NCI-H526 treated with DMSO at 0.1 percent for 48 hours (cell line): ENCODE measurements at regions not wholly inside any gene's neighbourhood (a gene's known extent, or its start where the extent isn't known, plus 50 kb on each side); places are given as distances from the start of the nearest gene placed in this dataset.
"Not testable (repeated sequence)": the region's sequence is repeated elsewhere in the genome, so short reads cannot be mapped to it uniquely, and the experiment has no call there.

ENCODE experiments used
- DNase-seq: peaks from one replicate; lab custom pipeline; 2025; lab: John Stamatoyannopoulos, UW

DNA sequence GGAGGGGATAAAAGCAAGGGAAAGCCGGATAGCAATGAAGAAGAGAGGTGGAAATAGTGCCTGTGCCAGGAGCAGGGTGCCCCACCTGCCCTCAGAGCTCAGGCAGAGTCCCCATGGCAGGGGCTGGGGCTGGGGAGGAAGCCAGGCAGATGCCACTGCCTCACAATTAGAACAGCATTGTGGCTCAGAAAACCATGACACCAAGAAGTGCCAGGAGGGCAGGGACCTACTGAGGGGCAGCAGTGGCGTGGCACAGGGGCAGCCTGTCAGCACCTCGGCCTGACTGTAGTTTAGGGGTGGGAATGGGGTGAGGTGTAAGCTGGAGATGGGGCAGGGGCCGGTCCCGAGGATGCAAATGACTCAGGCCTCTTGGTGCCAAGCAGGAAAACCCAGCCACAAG lies 532.1 kb upstream of the B3GAT1 start:
- DNase-seq = no peak

DNA sequence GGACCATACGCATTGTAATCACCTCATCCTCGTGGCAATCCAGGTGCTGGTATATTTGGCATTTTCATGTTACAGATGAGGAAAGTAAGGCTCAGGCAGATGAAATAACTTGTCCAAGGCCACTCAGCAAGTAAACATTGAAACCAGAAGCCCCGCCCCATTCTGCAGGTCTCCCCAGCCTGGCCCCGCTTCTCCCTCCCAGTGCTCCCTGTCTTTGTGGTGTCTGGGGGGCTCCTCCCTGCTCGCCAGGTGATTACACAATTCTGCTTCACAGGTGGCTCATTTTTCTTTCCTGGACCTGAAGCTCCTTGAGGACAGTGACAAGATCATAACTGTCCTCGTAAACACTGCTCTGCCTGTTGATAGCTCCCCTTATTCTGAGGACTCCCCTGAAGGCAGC lies 531.5 kb upstream of the B3GAT1 start:
- DNase-seq = no peak

DNA sequence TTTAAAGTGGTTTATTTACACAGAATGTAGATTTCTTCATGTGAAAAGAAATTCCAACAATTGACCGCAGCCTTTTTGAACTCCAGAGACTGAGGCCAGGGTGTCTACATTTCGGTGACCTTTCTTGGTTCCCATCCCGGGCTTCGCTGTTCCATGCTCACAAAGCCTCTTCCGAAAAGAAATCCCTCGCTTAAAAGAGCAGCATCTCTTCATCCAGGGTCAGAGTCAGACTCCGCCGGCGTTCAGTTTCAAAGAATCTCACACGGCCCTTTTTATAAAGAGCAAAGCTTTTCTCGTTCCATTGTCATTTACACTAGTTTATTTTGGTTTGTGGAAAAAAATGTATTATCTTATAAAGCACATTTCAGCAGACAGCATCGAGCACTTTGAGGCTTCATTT lies 530.6 kb upstream of the B3GAT1 start:
- DNase-seq = no peak

DNA sequence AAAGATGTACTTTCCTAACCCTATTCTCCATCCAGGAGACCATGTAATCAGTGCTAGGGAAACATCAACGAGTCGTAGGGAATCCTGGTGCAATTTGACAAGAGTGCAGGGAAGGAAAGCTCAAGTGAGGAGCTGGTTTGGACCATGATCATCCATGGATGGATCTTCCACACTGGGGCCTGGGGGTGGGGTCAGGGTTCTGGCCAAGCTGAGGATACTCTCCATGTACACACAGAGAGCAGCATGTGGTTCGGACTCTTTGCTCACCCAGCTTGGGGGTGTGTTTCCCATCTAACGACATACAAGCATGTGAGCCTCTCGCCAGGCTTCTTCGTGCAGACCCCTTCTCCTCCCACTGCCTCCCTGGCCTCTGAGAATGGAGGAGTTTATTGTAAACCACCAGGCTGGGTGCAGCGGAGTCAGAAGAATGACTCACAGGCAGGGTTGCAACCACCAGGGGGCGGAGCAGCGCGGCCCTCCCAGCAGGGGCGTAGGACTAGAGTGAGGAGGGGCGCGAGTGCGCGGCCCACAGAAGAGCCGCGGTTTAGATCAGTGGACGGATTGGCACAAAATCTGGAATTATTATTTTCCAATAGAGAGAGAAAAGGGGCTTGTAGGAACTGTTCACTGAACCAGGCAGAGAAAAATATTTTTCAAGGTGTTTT lies 530.0 kb upstream of the B3GAT1 start:
- DNase-seq = not testable (repeated sequence)

GRCh38 chr11:134941326-134941725 lies 529.3 kb upstream of the B3GAT1 start:
- no peak for DNase-seq

GRCh38 chr11:134940441-134941126 lies 528.5 kb upstream of the B3GAT1 start:
- no peak for DNase-seq

DNA sequence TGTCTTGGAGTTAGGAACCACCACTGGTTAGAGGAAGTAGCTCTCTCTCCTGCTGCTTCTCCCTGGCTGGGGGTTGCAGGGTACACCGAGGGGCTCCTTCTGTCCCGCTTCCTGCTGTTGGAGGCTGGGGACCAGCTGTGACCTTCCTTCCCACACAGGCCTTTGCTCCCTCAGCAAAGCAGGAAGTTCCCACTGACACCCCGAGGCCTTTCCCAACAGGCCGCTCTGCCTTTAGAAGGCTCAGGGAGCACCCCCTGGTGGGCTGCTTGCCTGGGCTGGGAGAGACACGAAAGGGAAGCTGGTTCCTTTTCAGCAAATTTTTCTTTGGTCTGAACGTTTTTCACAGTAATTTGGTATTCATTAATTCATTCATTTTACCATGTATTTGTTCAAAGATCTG lies 527.9 kb upstream of the B3GAT1 start:
- peak; percentile 46 for DNase-seq

- no peak for DNase-seq
Measured at GRCh38 chr11:134939031-134939430, 527.0 kb upstream of the B3GAT1 start.

DNA sequence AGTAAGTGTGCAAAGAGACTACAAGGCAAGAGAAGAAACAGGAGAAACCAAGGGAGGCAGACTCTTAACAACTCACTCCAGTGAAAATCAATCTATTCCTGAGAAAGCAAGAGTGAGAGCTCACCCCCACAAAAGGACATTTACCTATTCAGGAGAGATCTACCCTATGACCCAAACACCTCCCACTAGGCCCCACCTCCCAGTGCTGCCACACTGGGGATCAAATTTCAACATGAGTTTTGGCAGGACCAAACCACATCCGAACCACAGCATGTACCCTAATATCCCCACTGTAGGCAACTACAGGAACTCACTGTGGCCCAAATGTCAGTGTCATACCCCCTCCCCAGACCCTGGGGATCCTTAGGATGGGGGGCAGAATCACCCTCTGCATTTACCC lies 526.2 kb upstream of the B3GAT1 start:
- DNase-seq = no peak

DNA sequence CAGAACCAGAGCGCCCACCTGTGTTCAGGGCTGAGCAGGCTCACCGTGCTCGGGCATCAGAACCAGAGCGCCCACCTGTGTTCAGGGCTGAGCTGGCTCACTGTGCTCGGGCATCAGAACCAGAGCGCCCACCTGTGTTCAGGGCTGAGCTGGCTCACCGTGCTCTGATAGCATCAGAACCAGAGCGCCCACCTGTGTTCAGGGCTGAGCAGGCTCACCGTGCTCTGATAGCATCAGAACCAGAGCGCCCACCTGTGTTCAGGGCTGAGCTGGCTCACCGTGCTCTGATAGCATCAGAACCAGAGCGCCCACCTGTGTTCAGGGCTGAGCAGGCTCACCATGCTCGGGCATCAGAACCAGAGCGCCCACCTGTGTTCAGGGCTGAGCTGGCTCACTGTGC lies 525.2 kb upstream of the B3GAT1 start:
- peak; percentile 21 for DNase-seq

- DNase-seq = no peak
Measured at GRCh38 chr11:134932761-134933160, 520.7 kb upstream of the B3GAT1 start.

- no peak for DNase-seq
Measured at GRCh38 chr11:134925432-134925831, 513.4 kb upstream of the B3GAT1 start.

- DNase-seq = no peak
Measured at GRCh38 chr11:134923441-134923840, 511.4 kb upstream of the B3GAT1 start.

DNA sequence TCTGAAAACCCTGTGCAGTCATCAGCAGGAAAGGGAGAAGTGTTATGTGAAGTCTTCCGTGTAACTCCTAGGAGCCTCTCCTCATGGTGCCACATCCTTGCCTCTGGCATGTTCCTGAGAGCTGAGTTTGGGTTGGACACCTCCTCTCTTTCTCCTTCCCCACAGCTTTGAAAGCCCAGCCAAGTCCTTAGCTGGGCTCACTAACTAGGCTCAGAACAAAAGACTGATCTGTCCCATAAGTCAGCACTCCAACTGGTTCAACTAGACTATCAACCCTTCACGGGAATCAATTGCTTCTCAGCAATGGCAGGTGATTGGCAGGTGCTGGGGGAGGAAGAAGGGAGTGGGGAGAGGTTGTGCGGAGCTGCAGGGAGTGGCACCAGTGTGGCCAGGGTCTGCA lies 509.9 kb upstream of the B3GAT1 start:
- DNase-seq = no peak

DNA sequence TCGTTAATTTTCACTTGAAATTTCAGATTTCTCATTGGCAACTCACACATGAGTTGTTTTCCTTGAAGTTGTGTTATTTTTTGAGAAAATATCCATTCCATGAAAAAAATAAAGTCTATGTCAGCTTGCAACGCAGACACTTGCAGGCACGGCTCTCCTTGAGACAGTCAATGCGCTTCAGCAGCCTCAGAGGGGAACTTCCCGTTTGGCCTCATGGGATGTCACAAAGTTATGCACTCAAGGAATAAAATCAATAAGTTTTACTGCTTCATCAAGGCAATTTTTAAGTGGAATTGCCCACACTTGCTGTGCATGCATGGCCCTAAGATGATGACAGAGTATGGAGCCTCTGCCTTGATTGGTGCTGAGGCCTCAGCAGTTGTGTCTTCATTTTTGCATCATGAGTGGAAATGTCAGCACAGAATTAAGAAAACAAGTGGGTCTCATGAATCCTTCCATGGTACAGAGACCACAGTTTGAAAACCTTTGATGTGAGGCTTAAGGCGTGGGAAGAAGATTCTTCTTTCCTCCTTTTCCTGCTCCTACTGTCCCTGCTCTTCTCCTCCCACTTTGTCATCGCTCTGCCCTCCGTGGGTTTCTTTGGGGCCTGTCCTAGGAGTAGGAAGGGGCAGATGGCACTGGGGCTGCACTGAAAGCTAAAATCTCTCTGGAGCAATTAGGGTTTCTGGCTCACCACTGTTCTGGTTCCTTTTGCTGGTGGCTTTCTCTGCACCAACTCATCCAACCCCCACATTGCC lies 509.0 kb upstream of the B3GAT1 start:
- no peak for DNase-seq

DNA sequence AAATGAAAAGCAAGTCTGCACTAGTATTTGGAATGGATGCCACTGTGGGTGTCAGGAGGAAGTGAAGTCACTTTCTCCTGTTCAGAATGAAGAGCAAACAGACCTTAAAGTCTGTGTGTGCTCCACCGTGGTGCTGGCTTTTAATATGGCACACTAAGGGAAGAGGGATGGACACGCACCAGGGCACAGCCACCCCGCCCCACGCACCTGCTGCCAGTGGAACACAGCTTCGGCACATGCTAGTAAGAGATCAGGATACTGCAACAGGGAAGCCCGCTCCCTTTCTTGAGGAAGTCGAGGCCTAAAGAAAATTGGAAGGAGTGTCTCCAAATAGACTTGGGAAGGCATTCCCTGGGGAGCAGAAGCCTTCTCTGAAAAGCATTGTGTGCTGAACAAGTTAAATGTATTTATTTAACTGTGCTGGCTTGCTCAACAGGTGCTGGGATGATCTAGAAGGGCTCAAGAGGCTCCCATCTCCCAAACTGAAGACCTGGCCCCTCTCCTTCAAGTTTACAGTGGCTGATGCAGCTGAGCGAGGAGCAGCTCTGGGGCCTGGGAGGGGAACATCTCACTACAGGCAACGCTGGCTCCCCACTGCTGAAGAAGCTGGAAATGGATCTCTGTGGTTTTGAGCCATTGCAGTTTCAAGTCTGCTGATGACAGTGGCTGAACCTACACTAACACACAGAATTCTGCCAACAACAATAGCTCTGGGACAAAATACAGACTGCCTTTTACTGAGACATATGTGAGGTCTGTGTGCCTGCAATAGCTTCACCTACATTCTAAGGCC lies 504.6 kb upstream of the B3GAT1 start:
- peak; percentile 46 for DNase-seq

DNA sequence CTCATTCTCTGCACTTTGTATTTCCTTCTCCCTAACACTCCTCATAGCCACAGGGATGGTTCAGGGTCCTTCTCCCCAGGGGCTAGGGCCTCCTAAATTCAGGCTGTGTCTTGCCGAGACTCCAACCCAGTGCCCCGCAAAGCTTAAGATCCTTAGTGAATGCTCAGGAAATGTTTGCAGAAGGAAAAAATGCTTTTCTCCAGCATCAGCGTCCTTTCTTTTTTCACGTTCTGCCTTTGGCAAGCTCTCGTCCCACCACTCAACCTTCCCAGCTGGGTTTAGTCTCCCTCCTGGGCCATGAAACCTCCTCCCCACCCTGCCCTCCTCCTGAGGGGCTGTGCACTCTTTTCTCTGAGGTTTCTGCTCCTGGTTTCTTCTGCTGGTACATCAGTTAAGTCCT lies 503.8 kb upstream of the B3GAT1 start:
- no peak for DNase-seq

DNA sequence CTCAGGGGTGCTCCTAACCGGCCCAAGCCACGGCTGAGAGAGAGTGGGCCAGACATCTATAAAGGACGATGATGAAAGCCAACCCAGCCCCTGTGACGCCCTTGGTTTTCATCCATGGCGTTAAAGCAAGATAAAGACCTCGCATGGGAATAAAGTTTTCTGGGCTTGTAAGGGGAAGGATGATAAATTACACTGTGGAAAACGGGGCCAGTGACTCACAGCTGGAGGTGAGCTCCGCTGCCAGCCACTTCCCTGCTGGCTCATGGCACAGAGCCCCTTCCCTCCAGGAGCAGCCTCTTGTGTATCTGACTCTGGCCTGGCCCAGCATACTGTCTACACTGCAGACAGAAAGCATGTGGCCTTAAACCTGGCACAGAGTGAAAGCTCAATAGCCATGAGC lies 503.2 kb upstream of the B3GAT1 start:
- no peak for DNase-seq

DNA sequence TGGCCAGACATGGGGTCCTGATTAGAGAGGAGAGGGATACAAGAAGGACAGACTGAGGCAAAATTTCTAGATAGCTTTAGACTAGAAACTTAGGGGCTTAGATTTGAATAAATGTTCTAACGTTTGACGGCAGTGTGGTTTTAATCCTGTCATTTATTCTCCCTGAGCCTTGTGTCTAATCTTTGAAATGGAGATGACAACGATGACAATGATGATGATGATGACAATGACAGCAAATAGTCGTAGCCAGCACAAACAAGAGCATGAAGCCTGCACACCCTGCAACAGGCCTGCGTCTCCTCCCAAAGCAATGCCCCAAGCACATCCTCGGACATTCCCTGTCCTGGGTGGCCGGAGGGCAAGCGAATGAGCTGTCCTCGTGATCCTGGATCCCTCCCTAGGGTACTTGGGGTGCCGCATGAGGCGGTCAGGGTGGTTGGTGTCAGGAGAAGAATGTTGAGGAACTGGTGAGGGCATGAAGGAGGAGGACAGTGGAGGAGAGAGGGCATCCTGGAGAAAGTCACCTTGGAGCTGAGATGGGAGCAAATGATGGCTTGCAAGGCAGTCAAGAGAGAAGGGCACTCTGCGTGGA lies 502.1 kb upstream of the B3GAT1 start:
- no peak for DNase-seq

DNA sequence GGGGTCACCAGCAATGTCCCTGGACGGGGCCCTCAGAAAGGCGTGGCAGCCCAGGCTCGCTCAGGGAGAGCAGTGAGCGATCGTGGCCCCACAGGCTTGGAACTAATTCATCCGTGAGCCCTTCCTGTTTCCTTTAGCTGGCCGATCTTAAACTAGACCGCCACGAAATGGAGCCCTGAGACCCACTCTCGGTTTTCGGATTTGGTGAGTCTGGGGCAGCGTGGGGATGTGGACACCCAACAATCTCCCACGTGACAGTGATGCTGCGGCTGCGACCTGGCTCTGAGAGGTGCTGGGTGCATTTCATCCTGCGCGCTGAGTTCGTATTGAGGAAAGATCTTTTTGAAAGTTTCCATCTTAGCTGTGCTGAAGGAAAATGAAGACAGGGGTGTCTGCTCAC lies 501.3 kb upstream of the B3GAT1 start:
- no peak for DNase-seq

DNA sequence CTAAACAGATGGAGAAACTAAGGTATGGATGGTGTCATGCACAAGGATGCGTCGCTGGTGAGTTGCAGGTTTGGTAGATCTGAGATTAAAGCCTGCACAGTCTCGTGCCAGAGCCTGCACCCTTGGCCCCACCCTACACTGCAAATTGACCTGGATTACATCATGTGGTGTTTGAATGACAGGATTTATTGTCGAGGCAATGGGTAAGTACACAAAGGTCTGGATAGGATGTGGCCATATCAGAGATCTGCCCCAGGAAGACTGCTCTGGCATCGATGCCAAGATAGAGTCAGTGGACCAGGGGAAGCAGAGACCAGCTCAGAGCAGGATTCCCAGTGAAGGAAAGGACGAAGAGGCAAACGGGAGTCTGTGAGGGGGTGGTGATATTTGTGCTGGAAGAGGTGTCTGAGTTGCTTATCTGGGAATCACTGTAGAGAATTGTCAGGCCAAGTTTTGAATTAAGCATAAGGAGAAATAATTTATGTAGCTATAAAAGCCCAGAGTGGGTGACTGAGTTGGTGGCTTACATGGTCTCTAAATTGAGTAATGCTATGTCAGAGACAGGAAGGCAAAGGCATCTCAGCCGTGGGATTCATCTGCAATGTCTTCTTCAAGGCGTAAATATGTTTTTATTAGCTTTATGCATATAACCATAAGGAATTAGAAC lies 499.6 kb upstream of the B3GAT1 start:
- DNase-seq = no peak

GRCh38 chr11:134908583-134908982 lies 496.5 kb upstream of the B3GAT1 start:
- no peak for DNase-seq
